ENCODE measurements at regions not wholly inside any gene's neighbourhood (a gene's known extent, or its start where the extent isn't known, plus 50 kb on each side); places are given as distances from the start of the nearest gene placed in this dataset.

DNA sequence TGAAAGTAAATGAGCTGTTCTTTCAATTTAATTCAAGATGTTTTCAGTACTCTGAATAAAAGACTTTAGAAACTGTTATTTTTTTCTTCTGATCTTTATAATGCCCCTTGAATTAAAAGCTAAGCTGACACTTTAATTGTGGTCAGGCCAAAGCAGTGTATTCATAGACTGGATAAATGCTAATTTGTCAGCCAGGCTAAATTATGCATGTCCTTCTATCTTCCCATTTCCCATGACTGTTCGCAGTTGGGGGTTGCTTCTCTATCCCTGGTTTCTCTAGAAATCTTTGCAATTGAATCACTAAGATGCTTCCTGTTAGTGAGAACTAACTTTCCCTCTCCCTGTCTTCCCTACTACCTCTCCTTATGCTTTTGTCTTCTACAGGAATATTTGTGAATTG is 396.2 kb downstream of the RFPL4B start:
- TF ChIP-seq, protein P1, sequence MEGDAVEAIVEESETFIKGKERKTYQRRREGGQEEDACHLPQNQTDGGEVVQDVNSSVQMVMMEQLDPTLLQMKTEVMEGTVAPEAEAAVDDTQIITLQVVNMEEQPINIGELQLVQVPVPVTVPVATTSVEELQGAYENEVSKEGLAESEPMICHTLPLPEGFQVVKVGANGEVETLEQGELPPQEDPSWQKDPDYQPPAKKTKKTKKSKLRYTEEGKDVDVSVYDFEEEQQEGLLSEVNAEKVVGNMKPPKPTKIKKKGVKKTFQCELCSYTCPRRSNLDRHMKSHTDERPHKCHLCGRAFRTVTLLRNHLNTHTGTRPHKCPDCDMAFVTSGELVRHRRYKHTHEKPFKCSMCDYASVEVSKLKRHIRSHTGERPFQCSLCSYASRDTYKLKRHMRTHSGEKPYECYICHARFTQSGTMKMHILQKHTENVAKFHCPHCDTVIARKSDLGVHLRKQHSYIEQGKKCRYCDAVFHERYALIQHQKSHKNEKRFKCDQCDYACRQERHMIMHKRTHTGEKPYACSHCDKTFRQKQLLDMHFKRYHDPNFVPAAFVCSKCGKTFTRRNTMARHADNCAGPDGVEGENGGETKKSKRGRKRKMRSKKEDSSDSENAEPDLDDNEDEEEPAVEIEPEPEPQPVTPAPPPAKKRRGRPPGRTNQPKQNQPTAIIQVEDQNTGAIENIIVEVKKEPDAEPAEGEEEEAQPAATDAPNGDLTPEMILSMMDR (IDR thresholded peaks at IDR 0.05): no peak
- no peak for TF ChIP-seq EP300 (IDR thresholded peaks at IDR 0.05)
